GM06990 (cell line): ENCODE measurements at regions not wholly inside any gene's neighbourhood (a gene's known extent, or its start where the extent isn't known, plus 50 kb on each side); places are given as distances from the start of the nearest gene placed in this dataset.

Experiments
- DNase-seq: peaks from one replicate; pipeline ENCODE4 v3.0.0-alpha.2; 2011; ENCODE audit not compliant: insufficient read length; ENCODE audit errors: extremely low read depth
- H3K27me3 ChIP-seq: replicated peaks from 2 replicates; pipeline ENCODE4 v1.6.0; 2011; ENCODE audit warnings: low read length; ENCODE audit not compliant: control insufficient read depth, insufficient read depth
- H3K36me3 ChIP-seq: 2 replicates; pipeline ENCODE4 v1.5.1; 2011; ENCODE audit warnings: low read length; ENCODE audit not compliant: control insufficient read depth, insufficient read depth
- H3K4me3 ChIP-seq: replicated peaks from 2 replicates; pipeline ENCODE4 v1.5.1; 2011; ENCODE audit warnings: low read depth, mild to moderate bottlenecking, control low read depth, low read length
- TF ChIP-seq, protein P1 (sequence below): IDR thresholded peaks from 2 replicates; pipeline ENCODE4 v1.5.1; 2011; ENCODE audit warnings: low read length, control low read depth, mild to moderate bottlenecking, inconsistent platforms; ENCODE audit not compliant: insufficient read depth, poor library complexity, severe bottlenecking

- DNase-seq, result no peak
- TF ChIP-seq, protein P1, sequence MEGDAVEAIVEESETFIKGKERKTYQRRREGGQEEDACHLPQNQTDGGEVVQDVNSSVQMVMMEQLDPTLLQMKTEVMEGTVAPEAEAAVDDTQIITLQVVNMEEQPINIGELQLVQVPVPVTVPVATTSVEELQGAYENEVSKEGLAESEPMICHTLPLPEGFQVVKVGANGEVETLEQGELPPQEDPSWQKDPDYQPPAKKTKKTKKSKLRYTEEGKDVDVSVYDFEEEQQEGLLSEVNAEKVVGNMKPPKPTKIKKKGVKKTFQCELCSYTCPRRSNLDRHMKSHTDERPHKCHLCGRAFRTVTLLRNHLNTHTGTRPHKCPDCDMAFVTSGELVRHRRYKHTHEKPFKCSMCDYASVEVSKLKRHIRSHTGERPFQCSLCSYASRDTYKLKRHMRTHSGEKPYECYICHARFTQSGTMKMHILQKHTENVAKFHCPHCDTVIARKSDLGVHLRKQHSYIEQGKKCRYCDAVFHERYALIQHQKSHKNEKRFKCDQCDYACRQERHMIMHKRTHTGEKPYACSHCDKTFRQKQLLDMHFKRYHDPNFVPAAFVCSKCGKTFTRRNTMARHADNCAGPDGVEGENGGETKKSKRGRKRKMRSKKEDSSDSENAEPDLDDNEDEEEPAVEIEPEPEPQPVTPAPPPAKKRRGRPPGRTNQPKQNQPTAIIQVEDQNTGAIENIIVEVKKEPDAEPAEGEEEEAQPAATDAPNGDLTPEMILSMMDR, result no peak
Measured at GRCh38 chr3:82078246-82078645, 316.8 kb upstream of the GBE1 start.

GRCh38 chr3:82067420-82067819, 306.0 kb upstream of the GBE1 start:
- DNase-seq, result no peak

More at GRCh38 chr3:82078246-82078645, 316.8 kb upstream of the GBE1 start:
- Histone ChIP-seq H3K4me3 (no peak overlapping the region), H3K36me3 (no peaks in the 10 kb centered on the region), H3K27me3 (no peaks in the 10 kb centered on the region)

GRCh38 chr3:82058809-82059208, 297.4 kb upstream of the GBE1 start:
- DNase-seq, result no peak
- no peaks in the 10 kb centered on the region for H3K36me3 ChIP-seq
- no peaks in the 10 kb centered on the region for H3K27me3 ChIP-seq
- TF ChIP-seq, protein P1, result no peak
- no peak overlapping the region for H3K4me3 ChIP-seq

More at GRCh38 chr3:82067420-82067819, 306.0 kb upstream of the GBE1 start:
- Histone ChIP-seq H3K4me3 (no peak overlapping the region), H3K36me3 (no peaks in the 10 kb centered on the region), H3K27me3 (no peaks in the 10 kb centered on the region)
- TF ChIP-seq, protein P1, result no peak

GRCh38 chr3:82055792-82056191, 294.3 kb upstream of the GBE1 start:
- no peak overlapping the region for H3K4me3 ChIP-seq
- no peaks in the 10 kb centered on the region for H3K27me3 ChIP-seq
- no peak for DNase-seq
- no peaks in the 10 kb centered on the region for H3K36me3 ChIP-seq
- TF ChIP-seq, protein P1, result no peak

DNA sequence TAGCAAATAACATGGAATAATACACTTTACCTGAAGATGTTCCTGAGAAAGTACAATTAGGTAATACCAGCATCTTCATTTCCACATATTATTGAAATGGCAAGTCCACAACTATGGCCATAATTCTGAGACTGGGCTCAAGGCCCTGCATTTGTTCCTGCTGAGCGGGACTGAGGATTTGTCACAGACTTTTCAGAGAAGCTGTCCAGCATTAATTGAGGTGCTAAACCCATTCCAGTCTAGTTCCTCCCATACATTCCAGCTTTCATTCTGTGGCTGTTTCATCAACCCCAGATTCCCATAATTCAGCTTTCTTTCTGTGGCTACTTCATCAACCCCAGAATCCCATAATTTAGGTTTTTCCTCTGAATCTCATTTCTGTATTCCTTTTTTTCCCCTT, 293.4 kb upstream of the GBE1 start:
- Histone ChIP-seq H3K4me3 (no peak overlapping the region), H3K36me3 (no peaks in the 10 kb centered on the region), H3K27me3 (no peaks in the 10 kb centered on the region)
- TF ChIP-seq, protein P1, result no peak
- no peak for DNase-seq

DNA sequence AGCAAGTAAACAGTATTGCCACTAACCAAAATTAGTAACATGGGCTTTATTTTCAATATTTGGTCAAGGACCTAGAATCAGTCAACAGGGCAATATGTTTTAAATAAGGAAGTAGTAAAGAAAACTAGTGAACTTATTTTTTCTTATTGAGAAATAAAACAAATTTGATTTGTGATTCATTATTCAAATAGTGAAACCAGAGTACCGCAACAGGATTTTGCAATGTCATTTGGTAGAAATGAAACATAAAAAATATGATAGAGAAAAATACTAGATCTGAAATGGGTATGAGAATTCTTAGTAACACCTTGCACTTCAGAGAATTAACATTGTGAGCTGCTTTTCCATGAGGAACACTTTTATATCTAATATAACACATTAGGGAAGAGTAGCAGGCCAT, 291.8 kb upstream of the GBE1 start:
- no peaks in the 10 kb centered on the region for H3K27me3 ChIP-seq
- no peaks in the 10 kb centered on the region for H3K36me3 ChIP-seq
- TF ChIP-seq, protein P1, result no peak
- H3K4me3 ChIP-seq, result no peak overlapping the region
- no peak for DNase-seq
